ENCODE measurements at regions not wholly inside any gene's neighbourhood (a gene's known extent, or its start where the extent isn't known, plus 50 kb on each side); places are given as distances from the start of the nearest gene placed in this dataset.

GRCh38 chr7:111658546-111658945 is 96.3 kb upstream of the IMMP2L start:
- no peak for TF ChIP-seq SPI1 (IDR thresholded peaks at IDR 0.05; ENCODE audit: borderline replicate concordance, insufficient read depth, low read depth, low read length)
- TF ChIP-seq KDM1A (IDR thresholded peaks at IDR 0.05; ENCODE audit: borderline replicate concordance), result no peak
- no peak for TF ChIP-seq EP300 (IDR thresholded peaks at IDR 0.05; ENCODE audit: borderline replicate concordance in 1 of 2, control insufficient read depth in 1 of 2, low read depth in 2 of 2, low read length in 2 of 2)
- TF ChIP-seq ATF7 (IDR thresholded peaks at IDR 0.05; ENCODE audit: low read depth), result no peak
- TF ChIP-seq RCOR1 (conservative IDR thresholded peaks at IDR 0.05; ENCODE audit: low read depth, low read length), result no peak
- no peak for TF ChIP-seq SP1 (IDR thresholded peaks at IDR 0.05; ENCODE audit: low read depth, low read length)
- TF ChIP-seq, protein P1, sequence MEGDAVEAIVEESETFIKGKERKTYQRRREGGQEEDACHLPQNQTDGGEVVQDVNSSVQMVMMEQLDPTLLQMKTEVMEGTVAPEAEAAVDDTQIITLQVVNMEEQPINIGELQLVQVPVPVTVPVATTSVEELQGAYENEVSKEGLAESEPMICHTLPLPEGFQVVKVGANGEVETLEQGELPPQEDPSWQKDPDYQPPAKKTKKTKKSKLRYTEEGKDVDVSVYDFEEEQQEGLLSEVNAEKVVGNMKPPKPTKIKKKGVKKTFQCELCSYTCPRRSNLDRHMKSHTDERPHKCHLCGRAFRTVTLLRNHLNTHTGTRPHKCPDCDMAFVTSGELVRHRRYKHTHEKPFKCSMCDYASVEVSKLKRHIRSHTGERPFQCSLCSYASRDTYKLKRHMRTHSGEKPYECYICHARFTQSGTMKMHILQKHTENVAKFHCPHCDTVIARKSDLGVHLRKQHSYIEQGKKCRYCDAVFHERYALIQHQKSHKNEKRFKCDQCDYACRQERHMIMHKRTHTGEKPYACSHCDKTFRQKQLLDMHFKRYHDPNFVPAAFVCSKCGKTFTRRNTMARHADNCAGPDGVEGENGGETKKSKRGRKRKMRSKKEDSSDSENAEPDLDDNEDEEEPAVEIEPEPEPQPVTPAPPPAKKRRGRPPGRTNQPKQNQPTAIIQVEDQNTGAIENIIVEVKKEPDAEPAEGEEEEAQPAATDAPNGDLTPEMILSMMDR (IDR thresholded peaks at IDR 0.05 in 2 of 3, conservative IDR thresholded peaks at IDR 0.05 in 1 of 3; ENCODE audit: control insufficient read depth in 2 of 3, extremely low read depth in 1 of 3, insufficient read depth in 1 of 3, low read depth in 3 of 3, low read length in 3 of 3), result no peak
- TF ChIP-seq RAD21 (IDR thresholded peaks at IDR 0.05; ENCODE audit: insufficient read depth, low read depth, low read length), result no peak
